SK-N-SH treated with all-trans-retinoic acid at 6 μM for 48 hours (cell line): ENCODE measurements at regions not wholly inside any gene's neighbourhood (a gene's known extent, or its start where the extent isn't known, plus 50 kb on each side); places are given as distances from the start of the nearest gene placed in this dataset.

Experiments used
- ATAC-seq: fragments of 200-7000 bp; cut with Tn5 transposase; 3 replicates; pipeline ENCODE4 v1.9.1; 2020; ENCODE audit warnings: mild to moderate bottlenecking, moderate library complexity
- BACH2 ChIP-seq: fragments of 250-450 bp; sonication (Bioruptor Pico); IDR thresholded peaks from 2 replicates; pipeline ENCODE4 v1.9.0; 2021; ENCODE audit warnings: mild to moderate bottlenecking, borderline replicate concordance
- CREB5 ChIP-seq: fragments of 250-450 bp; sonication (Bioruptor Pico); IDR thresholded peaks from 2 replicates; pipeline ENCODE4 v1.5.1; 2020; ENCODE audit warnings: low read depth, mild to moderate bottlenecking, moderate library complexity
- CSDC2 ChIP-seq: fragments of 250-450 bp; sonication (Bioruptor Pico); IDR thresholded peaks from 2 replicates; pipeline ENCODE4 v1.5.0; 2020; ENCODE audit warnings: mild to moderate bottlenecking, moderate library complexity
- CSRNP3 ChIP-seq: fragments of 250-450 bp; sonication (Bioruptor Pico); IDR thresholded peaks from 2 replicates; pipeline ENCODE4 v1.5.1; 2021; ENCODE audit warnings: mild to moderate bottlenecking, moderate library complexity
- GLIS3 ChIP-seq: fragments of 250-450 bp; sonication (Bioruptor Pico); IDR thresholded peaks from 2 replicates; pipeline ENCODE4 v1.5.0; 2020; ENCODE audit warnings: mild to moderate bottlenecking, moderate library complexity
- ISL1 ChIP-seq: fragments of 250-450 bp; sonication (Bioruptor Pico); IDR thresholded peaks from 2 replicates; pipeline ENCODE4 v2.1.2; 2022; ENCODE audit warnings: mild to moderate bottlenecking, moderate library complexity
- OSR1 ChIP-seq: fragments of 250-450 bp; sonication (Bioruptor Pico); IDR thresholded peaks from 2 replicates; pipeline ENCODE4 v1.8.0; 2022; ENCODE audit warnings: moderate library complexity, mild to moderate bottlenecking, inconsistent platforms
- PATZ1 ChIP-seq: fragments of 250-450 bp; sonication (Bioruptor Pico); IDR thresholded peaks from 2 replicates; pipeline ENCODE4 v1.8.0; 2020; ENCODE audit warnings: mild to moderate bottlenecking, moderate library complexity, borderline replicate concordance
- POU6F1 ChIP-seq: fragments of 250-450 bp; sonication (Bioruptor Pico); IDR thresholded peaks from 2 replicates; pipeline ENCODE4 v1.8.0; 2021; ENCODE audit warnings: low read depth, mild to moderate bottlenecking, moderate library complexity, borderline replicate concordance
- PPARA ChIP-seq: fragments of 250-450 bp; sonication (Bioruptor Pico); IDR thresholded peaks from 2 replicates; pipeline ENCODE4 v1.5.0; 2020; ENCODE audit warnings: mild to moderate bottlenecking, borderline replicate concordance
- RARB ChIP-seq: fragments of 250-450 bp; sonication (Bioruptor Pico); IDR thresholded peaks from 2 replicates; pipeline ENCODE4 v1.8.0; 2021; ENCODE audit warnings: mild to moderate bottlenecking, moderate library complexity
- SNAI2 ChIP-seq: fragments of 250-450 bp; sonication (Bioruptor Pico); IDR thresholded peaks from 2 replicates; pipeline ENCODE4 v1.5.0; 2020; ENCODE audit warnings: mild to moderate bottlenecking, moderate library complexity
- TCF4 ChIP-seq: fragments of 250-450 bp; sonication (Bioruptor Pico); IDR thresholded peaks from 2 replicates; pipeline ENCODE4 v1.8.0; 2021; ENCODE audit warnings: mild to moderate bottlenecking, moderate library complexity, borderline replicate concordance
- TOX ChIP-seq: fragments of 250-450 bp; sonication (Bioruptor Pico); IDR thresholded peaks from 2 replicates; pipeline ENCODE4 v1.8.0; 2021; ENCODE audit warnings: mild to moderate bottlenecking, moderate library complexity, borderline replicate concordance
- TSHZ2 ChIP-seq: fragments of 250-450 bp; sonication (Bioruptor Pico); IDR thresholded peaks from 2 replicates; pipeline ENCODE4 v1.5.0; 2020; ENCODE audit warnings: mild to moderate bottlenecking, moderate library complexity
- ZC3H10 ChIP-seq: fragments of 250-450 bp; sonication (Bioruptor Pico); IDR thresholded peaks from 2 replicates; pipeline ENCODE4 v1.5.1; 2021; ENCODE audit warnings: mild to moderate bottlenecking, moderate library complexity
- ZFP3 ChIP-seq: fragments of 250-450 bp; sonication (Bioruptor Pico); IDR thresholded peaks from 2 replicates; pipeline ENCODE4 v1.5.0; 2020; ENCODE audit warnings: mild to moderate bottlenecking, moderate library complexity
- ZFP30 ChIP-seq: fragments of 450-650 bp; formaldehyde crosslinking; IDR thresholded peaks from 2 replicates; pipeline ENCODE4 v1.5.0; 2022; ENCODE audit warnings: mild to moderate bottlenecking, moderate library complexity
- ZNF565 ChIP-seq: fragments of 450-650 bp; formaldehyde crosslinking; conservative IDR thresholded peaks from 2 replicates; pipeline ENCODE4 v1.5.0; 2020; ENCODE audit warnings: low read depth, mild to moderate bottlenecking, moderate library complexity
- ZNF8 ChIP-seq: fragments of 450-650 bp; formaldehyde crosslinking; IDR thresholded peaks from 2 replicates; pipeline ENCODE4 v1.5.0; 2020; ENCODE audit warnings: mild to moderate bottlenecking, moderate library complexity

- no peak for ATAC-seq
- TF ChIP-seq ZFP30: no peak
- no peak for TF ChIP-seq SNAI2
- no peak for TF ChIP-seq TSHZ2 (CRISPR knock-in tag)
- TF ChIP-seq CREB5 (CRISPR knock-in tag): no peak
- TF ChIP-seq ISL1 (CRISPR knock-in tag): no peak
- TF ChIP-seq CSDC2 (CRISPR knock-in tag): no peak
- TF ChIP-seq OSR1 (CRISPR knock-in tag): no peak
- TF ChIP-seq RARB (CRISPR knock-in tag): no peak
- TF ChIP-seq TCF4: no peak
- TF ChIP-seq ZFP3 (CRISPR knock-in tag): no peak
- no peak for TF ChIP-seq BACH2
- no peak for TF ChIP-seq ZNF565
- no peak for TF ChIP-seq POU6F1 (CRISPR knock-in tag)
- no peak for TF ChIP-seq GLIS3 (CRISPR knock-in tag)
- TF ChIP-seq ZC3H10 (CRISPR knock-in tag): no peak
- no peak for TF ChIP-seq ZNF8 (CRISPR knock-in tag)
- TF ChIP-seq PATZ1 (CRISPR knock-in tag): no peak
- TF ChIP-seq PPARA (CRISPR knock-in tag): no peak
- TF ChIP-seq CSRNP3 (CRISPR knock-in tag): no peak
These were observed 161.6 kb upstream of the NWD2 start for GRCh38 chr4:37082912-37083311.

GRCh38 chr4:37095925-37096324, 148.6 kb upstream of the NWD2 start:
- no peak for ATAC-seq
- TF ChIP-seq ZFP3 (CRISPR knock-in tag) (no peak), CSRNP3 (CRISPR knock-in tag) (no peak), OSR1 (CRISPR knock-in tag) (no peak), ZNF565 (no peak), CREB5 (CRISPR knock-in tag) (no peak), ZFP30 (no peak), GLIS3 (CRISPR knock-in tag) (no peak), PPARA (CRISPR knock-in tag) (no peak), BACH2 (no peak), TOX (CRISPR knock-in tag) (no peak), ISL1 (CRISPR knock-in tag) (no peak), TSHZ2 (CRISPR knock-in tag) (no peak), SNAI2 (no peak), CSDC2 (CRISPR knock-in tag) (no peak)
